UCSD-AML1 (cell line): ENCODE measurements at regions not wholly inside any gene's neighbourhood (a gene's known extent, or its start where the extent isn't known, plus 50 kb on each side); places are given as distances from the start of the nearest gene placed in this dataset.
A peak's percentile ranks its signal among the peaks of the same experiment; 100 is the strongest.
"Not testable (repeated sequence)": the region's sequence is repeated elsewhere in the genome, so short reads cannot be mapped to it uniquely, and the experiment has no call there.

Experiments
- DNase-seq: peaks from one replicate; lab custom pipeline; 2025; ENCODE audit not compliant: unreplicated experiment; lab: John Stamatoyannopoulos, UW

DNA sequence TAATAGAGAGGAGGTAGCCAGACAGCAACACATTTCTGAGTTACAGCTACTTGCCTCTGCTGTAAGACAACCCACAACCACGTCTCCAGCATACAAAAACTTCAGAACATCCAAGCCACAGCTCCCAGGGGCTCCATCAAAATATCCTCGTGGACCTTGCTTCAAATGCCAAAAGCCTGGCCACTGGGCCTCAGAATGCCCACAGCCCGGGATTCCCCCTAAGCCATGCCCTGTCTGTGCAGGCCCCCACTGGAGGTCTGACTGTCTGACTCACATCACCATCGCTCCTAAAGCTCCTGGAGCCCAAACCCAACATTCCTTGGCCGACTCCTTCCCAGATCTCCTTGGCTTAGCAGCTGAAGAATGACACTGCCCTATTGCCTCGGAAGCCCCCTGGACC is 186.6 kb upstream of the MAGEB16 start:
- DNase-seq: not testable (repeated sequence)

- DNase-seq: no peak
These were observed 180.3 kb upstream of the MAGEB16 start for GRCh38 chrX:35617836-35618235.

DNA sequence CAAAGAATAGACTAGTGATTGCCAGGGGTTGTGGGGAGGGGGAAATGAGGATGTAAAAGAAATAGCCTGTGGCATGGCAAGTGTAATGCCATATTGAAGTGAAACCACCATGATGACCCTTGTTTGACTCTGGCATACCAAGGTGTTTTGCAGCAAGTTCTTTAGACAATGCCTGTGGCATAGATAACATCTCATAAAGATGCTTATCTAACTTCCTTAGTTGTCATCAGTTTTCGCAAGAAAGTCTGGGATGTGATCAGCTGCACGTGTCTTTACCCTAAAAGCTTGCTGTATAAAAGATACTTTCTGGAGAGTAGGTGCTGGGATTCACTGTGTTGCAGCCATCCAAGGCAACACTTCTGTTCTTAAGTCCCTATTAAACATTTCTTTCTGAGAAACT is 176.1 kb upstream of the MAGEB16 start:
- no peak for DNase-seq

DNA sequence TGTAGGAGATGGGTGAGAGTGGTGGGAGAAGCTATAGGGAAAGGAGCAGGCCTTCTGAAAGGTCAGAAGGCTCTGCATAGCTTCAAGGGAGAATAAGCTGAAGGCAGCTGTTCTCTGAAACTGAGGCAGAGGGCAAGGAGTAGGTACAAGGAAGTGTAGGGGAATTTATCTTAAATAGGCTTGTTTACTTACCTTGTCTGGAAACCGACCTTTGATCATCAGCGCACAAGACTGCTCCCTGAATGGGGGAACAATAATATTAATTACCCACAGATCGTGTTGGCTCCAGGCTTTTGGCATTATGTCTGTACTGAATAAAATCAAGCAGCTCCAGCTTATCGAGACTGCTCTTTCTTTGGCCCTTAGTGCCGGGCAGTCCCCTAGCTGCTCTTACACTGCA is 175.5 kb upstream of the MAGEB16 start:
- DNase-seq: no peak

DNA sequence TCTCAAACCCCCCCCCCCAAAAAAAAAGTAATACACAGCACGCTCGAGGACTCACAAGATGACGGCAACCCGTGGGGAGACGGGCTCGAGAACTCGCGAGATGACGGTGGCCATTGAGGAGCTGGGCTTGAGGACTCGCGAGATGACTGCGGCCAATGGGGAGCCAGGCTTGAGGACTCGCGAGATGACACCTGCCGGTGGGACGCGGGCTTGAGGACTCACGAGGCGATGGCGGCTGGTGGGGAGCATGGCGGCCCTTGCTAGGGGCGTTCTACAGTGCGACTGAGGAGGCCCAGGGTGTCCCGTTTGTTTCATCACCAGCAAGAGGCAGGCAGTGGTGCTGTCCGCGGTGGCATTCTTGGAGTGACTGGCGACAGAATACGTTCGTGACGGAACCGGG is 172.4 kb upstream of the MAGEB16 start:
- no peak for DNase-seq

GRCh38 chrX:35626124-35626523 is 172.0 kb upstream of the MAGEB16 start:
- DNase-seq: no peak

DNA sequence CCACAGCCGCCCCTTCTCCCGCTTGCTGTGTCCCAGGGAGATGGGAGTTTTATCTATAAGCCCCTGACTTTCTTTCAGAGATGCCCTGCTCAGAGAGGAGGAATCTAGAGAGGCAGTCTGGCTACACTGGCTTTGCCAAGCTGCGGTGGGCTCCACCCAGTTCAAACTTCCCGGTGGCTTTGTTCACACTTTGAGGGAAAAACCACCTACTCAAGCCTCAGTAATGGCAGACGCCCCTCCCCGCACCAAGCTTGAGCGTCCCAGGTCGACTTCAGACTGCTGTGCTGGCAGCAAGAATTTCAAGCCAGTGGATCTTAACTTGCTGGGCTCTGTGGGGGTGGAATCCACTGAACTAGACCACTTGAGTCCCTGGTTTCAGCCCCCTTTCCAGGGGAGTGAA is 162.2 kb upstream of the MAGEB16 start:
- not testable (repeated sequence) for DNase-seq

- no peak for DNase-seq
These were observed 133.3 kb upstream of the MAGEB16 start for GRCh38 chrX:35664833-35665232.

- DNase-seq: no peak
These were observed 132.8 kb upstream of the MAGEB16 start for GRCh38 chrX:35665311-35665710.

DNA sequence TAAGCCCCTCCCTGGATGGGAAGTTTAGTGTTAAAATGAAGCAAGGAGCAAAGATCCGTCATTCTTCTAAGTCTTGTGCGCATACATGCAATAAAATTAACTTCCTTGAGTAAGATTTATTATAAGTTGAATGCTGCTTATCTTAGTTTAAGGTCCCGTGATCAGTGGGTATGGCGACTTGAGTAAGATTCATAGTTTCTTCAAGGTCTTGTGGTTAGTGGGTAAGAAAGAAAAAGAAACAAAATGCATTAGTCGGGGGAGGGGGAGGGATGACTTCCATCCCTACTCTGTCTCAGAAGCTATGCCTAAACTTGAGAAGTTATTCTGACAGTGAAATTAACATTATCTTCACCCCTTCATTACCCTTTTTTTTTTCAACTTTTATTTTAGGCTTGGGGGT is 127.3 kb upstream of the MAGEB16 start:
- no peak for DNase-seq

- no peak for DNase-seq
These were observed 123.0 kb upstream of the MAGEB16 start for GRCh38 chrX:35675151-35675550.

- DNase-seq: no peak
These were observed 117.2 kb upstream of the MAGEB16 start for GRCh38 chrX:35680940-35681346.

DNA sequence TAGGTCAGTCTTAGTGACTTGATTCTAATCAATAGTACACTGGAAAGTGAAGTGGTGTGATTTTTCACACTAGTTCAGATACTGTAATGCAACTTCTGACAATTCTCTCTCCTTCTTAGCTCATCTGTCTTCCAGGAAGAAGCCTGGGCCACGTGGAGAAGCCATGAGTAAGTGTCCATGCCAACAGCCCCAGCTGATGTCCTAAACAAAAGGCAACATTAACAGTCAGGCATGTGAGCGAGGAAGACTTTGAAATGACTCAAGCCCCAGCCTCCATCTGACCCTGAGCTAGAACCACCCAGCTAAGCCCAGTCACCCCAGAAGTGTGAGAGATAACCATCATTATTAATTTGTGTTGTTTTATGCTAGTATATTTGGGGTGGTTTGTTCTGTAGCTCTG is 115.7 kb upstream of the MAGEB16 start:
- DNase-seq: no peak

DNA sequence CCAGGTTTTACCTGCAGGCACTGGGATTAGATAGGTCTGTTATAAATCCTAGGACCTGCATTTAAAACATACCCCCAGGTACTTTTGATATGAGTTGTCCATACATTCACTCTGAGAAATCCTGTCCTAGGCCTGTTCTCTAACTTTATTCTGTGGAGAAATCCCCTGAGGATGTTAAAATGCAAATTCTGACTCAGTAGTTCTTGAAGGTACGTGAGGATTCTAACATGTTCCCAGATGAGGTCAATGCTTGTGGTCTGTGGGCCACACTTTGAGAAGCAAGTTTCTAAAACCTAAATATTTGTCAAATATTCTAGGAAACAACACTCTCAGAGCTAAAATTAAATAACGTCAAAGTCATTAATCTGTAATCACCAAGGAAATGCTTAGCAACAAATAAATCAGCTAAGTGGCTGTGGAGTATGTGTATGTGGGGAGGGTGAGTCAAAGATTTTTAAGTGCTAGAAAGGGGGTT is 101.3 kb upstream of the MAGEB16 start:
- DNase-seq: no peak

GRCh38 chrX:35699642-35700041 is 98.5 kb upstream of the MAGEB16 start:
- peak; percentile 8 for DNase-seq

DNA sequence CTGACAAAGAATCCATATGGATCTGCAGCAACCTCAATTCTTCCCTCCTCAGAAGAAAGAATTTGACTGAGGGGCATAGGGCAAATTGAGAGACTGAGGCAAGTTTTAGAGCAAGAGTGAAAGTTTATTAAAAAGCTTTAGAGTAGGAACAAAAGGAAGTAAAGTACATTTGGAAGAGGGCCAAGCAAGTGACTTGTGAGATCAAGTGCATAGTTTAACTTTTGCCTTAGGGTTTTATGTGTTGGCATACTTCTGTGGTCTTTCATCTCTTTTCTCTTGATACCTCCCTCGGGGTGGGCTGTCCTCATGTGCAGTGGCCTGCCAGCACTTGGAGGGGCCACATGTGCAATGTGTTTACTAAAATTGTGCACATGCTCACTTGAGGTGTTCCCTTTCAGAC is 98.0 kb upstream of the MAGEB16 start:
- no peak for DNase-seq

DNA sequence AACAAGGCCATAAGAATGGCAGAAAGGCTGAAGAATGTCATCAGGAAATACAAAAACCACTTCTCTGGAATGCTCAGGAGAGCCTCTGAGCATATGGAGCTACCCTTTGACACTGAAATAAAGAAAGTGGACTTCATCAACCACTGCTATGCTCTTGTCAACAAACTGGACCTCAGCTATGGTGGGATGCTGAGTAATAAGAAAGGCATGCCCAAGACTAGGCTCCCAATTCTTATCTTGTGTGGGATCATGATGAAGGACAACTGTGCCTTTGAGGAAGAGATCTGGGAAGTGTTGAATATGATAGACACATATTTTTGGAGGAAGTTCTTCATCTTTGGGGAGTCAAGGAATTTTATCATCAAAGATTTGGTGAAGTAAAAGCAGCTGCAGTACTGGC is 86.9 kb upstream of the MAGEB16 start:
- DNase-seq: no peak

GRCh38 chrX:35722128-35722527 is 76.0 kb upstream of the MAGEB16 start:
- DNase-seq: no peak

DNA sequence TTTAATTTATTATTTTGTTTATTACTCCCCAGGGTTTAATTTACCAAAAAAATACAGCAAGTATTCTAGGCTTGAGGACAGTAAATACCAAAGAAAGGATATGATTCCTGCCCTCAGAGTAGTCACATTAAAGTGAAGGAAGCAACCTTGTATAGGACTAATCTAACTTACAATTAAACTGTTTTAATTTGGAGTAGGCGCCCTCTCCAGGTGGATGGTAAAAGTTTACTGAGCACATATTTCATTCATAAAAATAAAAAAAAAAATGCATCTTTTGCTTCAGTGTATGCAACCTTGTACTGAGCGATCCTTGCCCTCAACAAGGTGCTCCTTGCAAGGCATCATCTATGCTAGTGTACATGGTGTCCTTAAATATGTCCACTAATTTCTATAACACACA is 72.0 kb upstream of the MAGEB16 start:
- DNase-seq: no peak

- no peak for DNase-seq
These were observed 69.7 kb upstream of the MAGEB16 start for GRCh38 chrX:35728481-35728880.

GRCh38 chrX:35733879-35734278 is 64.3 kb upstream of the MAGEB16 start:
- DNase-seq: no peak

GRCh38 chrX:35741142-35741541 is 57.0 kb upstream of the MAGEB16 start:
- DNase-seq: no peak

- DNase-seq: no peak
These were observed 54.8 kb upstream of the MAGEB16 start for GRCh38 chrX:35743331-35743730.
